GM18867 (cell line): ENCODE measurements at regions not wholly inside any gene's neighbourhood (a gene's known extent, or its start where the extent isn't known, plus 50 kb on each side); places are given as distances from the start of the nearest gene placed in this dataset.

ENCODE experiments used
- ATAC-seq: cut with Tn5 transposase; IDR thresholded peaks from one replicate; pipeline ENCODE4 v1.9.1; 2021; ENCODE audit warnings: mild to moderate bottlenecking, moderate library complexity; ENCODE audit not compliant: unreplicated experiment

- ATAC-seq = no peak
Observed at GRCh38 chr3:34175636-34176176, 377.3 kb downstream of the PDCD6IP start.

- ATAC-seq = no peak
Observed at GRCh38 chr3:34176723-34177122, 378.3 kb downstream of the PDCD6IP start.

- ATAC-seq = no peak
Observed at GRCh38 chr3:34178415-34178814, 380.0 kb downstream of the PDCD6IP start.

- ATAC-seq = no peak
Observed at GRCh38 chr3:34179716-34180115, 381.3 kb downstream of the PDCD6IP start.

- no peak for ATAC-seq
Observed at GRCh38 chr3:34180532-34180931, 382.1 kb downstream of the PDCD6IP start.

- no peak for ATAC-seq
Observed at GRCh38 chr3:34183114-34183513, 384.7 kb downstream of the PDCD6IP start.

- no peak for ATAC-seq
Observed at GRCh38 chr3:34183611-34184340, 385.3 kb downstream of the PDCD6IP start.

- ATAC-seq = no peak
Observed at GRCh38 chr3:34185301-34185700, 386.9 kb downstream of the PDCD6IP start.

- no peak for ATAC-seq
Observed at GRCh38 chr3:34189133-34189532, 390.7 kb downstream of the PDCD6IP start.

- ATAC-seq = no peak
Observed at GRCh38 chr3:34196914-34197313, 398.5 kb downstream of the PDCD6IP start.

GRCh38 chr3:34198309-34198708, 399.9 kb downstream of the PDCD6IP start:
- no peak for ATAC-seq

GRCh38 chr3:34200576-34200975, 402.1 kb downstream of the PDCD6IP start:
- peak; percentile 92 for ATAC-seq

GRCh38 chr3:34202975-34203374, 404.5 kb downstream of the PDCD6IP start:
- no peak for ATAC-seq

GRCh38 chr3:34203386-34203785, 405.0 kb downstream of the PDCD6IP start:
- no peak for ATAC-seq

GRCh38 chr3:34207002-34207401, 408.6 kb downstream of the PDCD6IP start:
- no peak for ATAC-seq

GRCh38 chr3:34207806-34208205, 409.4 kb downstream of the PDCD6IP start:
- ATAC-seq = no peak

- ATAC-seq = no peak
Observed at GRCh38 chr3:34212175-34212574, 413.7 kb downstream of the PDCD6IP start.

- ATAC-seq = no peak
Observed at GRCh38 chr3:34212656-34213055, 414.2 kb downstream of the PDCD6IP start.

- no peak for ATAC-seq
Observed at GRCh38 chr3:34213478-34213877, 415.0 kb downstream of the PDCD6IP start.

GRCh38 chr3:34216711-34217335, 418.4 kb downstream of the PDCD6IP start:
- ATAC-seq = peak; percentile 75

- no peak for ATAC-seq
Observed at GRCh38 chr3:34218706-34219385, 420.4 kb downstream of the PDCD6IP start.

GRCh38 chr3:34219556-34219955, 421.1 kb downstream of the PDCD6IP start:
- ATAC-seq = no peak
